K562 (cell line): ENCODE measurements at regions not wholly inside any gene's neighbourhood (a gene's known extent, or its start where the extent isn't known, plus 50 kb on each side); places are given as distances from the start of the nearest gene placed in this dataset.

ENCODE experiments used
- ATAC-seq: fragments of 200-7000 bp; cut with Tn5 transposase; 3 replicates; pipeline ENCODE4 v1.9.1; 2020; ENCODE audit warnings: moderate library complexity
- BruUV-seq: library from RNA; stranded (reverse); fragments of 400-500 nt; replicated peaks from 2 replicates; lab custom pipeline; 2021; lab: Mats Ljungman, UMichigan
- CTCF ChIA-PET: fragments of 300-600 bp; formaldehyde crosslinking; extraction: SDS; loops from one replicate; lab custom pipeline; 2021; ENCODE audit warnings: low intra/inter-chr PET ratio; lab: Yijun Ruan, JAX
- POLR2A ChIA-PET: fragments of 300-600, 350-650 bp; sonication (Branson Sonifier 250); formaldehyde crosslinking; extraction: SDS; loops from one replicate; lab custom pipeline; 2021; ENCODE audit warnings: antibody characterized with exemption, inconsistent platforms; lab: Yijun Ruan, JAX
- DNase-seq, 4 experiments: peaks; one replicate each; pipeline versions ENCODE4 v3.0.0 to v3.0.0-alpha.2; 2011 to 2018; ENCODE audit warnings: low spot score in 3 of 4, mixed read lengths in 3 of 4; ENCODE audit errors: extremely low read depth in 1 of 4
- FAIRE-seq: peaks from 2 replicates; lab custom pipeline; 2011; peaks lifted over from hg19 to GRCh38; lab: Jason Lieb, UNC
- H2AFZ ChIP-seq: 2 replicates; pipeline ENCODE4 v1.6.0; 2011; ENCODE audit warnings: low read depth, low read length, control low read depth, inconsistent platforms
- H3K27ac ChIP-seq: fragments of 200-600 bp; 3 replicates; pipeline ENCODE4 v1.8.0; 2011; ENCODE audit warnings: low read depth, mild to moderate bottlenecking, control low read depth, inconsistent platforms, low read length, moderate library complexity, mixed read lengths; ENCODE audit errors: extremely low read depth
- H3K27me3 ChIP-seq, 2 experiments: fragments of 300-600 bp in 1 of 2; 2 replicates in 1 of 2; 3 replicates in 1 of 2; pipeline versions ENCODE4 v1.6.0 to v1.8.0; 2011; ENCODE audit warnings: inconsistent platforms in 2 of 2, low read length in 2 of 2, mild to moderate bottlenecking in 1 of 2, mixed read lengths in 1 of 2, moderate library complexity in 1 of 2; ENCODE audit not compliant: control insufficient read depth in 2 of 2, insufficient read depth in 2 of 2
- H3K36me3 ChIP-seq: fragments of 300-600 bp; 3 replicates; pipeline ENCODE4 v1.8.0; 2011; ENCODE audit warnings: mild to moderate bottlenecking, low read length, inconsistent platforms; ENCODE audit not compliant: control insufficient read depth, insufficient read depth
- H3K4me1 ChIP-seq, 2 experiments: fragments of 200-600 bp in 1 of 2; replicated peaks in 1 of 2; 2 replicates in 1 of 2; 3 replicates in 1 of 2; pipeline versions ENCODE4 v1.5.1 to v1.8.0; 2011; ENCODE audit warnings: inconsistent platforms in 2 of 2, low read length in 2 of 2, mild to moderate bottlenecking in 1 of 2, mixed read lengths in 1 of 2, moderate library complexity in 1 of 2; ENCODE audit not compliant: control insufficient read depth in 2 of 2, insufficient read depth in 2 of 2
- H3K4me2 ChIP-seq: 2 replicates; pipeline ENCODE4 v1.6.1; 2011; ENCODE audit warnings: low read length, control low read depth, inconsistent platforms, mixed read lengths; ENCODE audit not compliant: insufficient read depth
- H3K4me3 ChIP-seq: fragments of 200-600 bp; sonication (generic), shearing (Covaris generic); 2 replicates; pipeline ENCODE4 v1.5.1; 2016; ENCODE audit warnings: control low read depth, inconsistent platforms
- H3K79me2 ChIP-seq: fragments of 200-600 bp; 3 replicates; pipeline ENCODE4 v1.8.0; 2011; ENCODE audit warnings: low read length, inconsistent platforms; ENCODE audit not compliant: control insufficient read depth, insufficient read depth
- H3K9ac ChIP-seq, 2 experiments: 2 replicates each; pipeline versions ENCODE4 v1.6.0 to v1.6.1; 2011; ENCODE audit warnings: low read depth in 2 of 2, low read length in 2 of 2, control low read depth in 1 of 2, inconsistent platforms in 1 of 2, mild to moderate bottlenecking in 1 of 2, mixed read lengths in 1 of 2; ENCODE audit not compliant: insufficient read depth in 1 of 2
- H3K9me1 ChIP-seq: one replicate; pipeline ENCODE4 v1.6.0; 2011; ENCODE audit warnings: inconsistent platforms, mild to moderate bottlenecking, low read length, moderate library complexity; ENCODE audit not compliant: control insufficient read depth, insufficient read depth
- H3K9me3 ChIP-seq: replicated peaks from 2 replicates; pipeline ENCODE4 v1.5.1; 2011; ENCODE audit warnings: low read depth, low read length, inconsistent platforms; ENCODE audit not compliant: control insufficient read depth, insufficient read depth
- H4K20me1 ChIP-seq: replicated peaks from 2 replicates; pipeline ENCODE4 v1.6.1; 2011; ENCODE audit warnings: low read length, inconsistent platforms, mixed read lengths; ENCODE audit not compliant: control insufficient read depth, insufficient read depth
- CREB3L1 ChIP-seq: fragments of 450-650 bp; IDR thresholded peaks from 2 replicates; pipeline ENCODE4 v1.6.1; 2014; ENCODE audit warnings: low read depth, mild to moderate bottlenecking, moderate library complexity, borderline replicate concordance
- NCOA6 ChIP-seq: fragments of 450-650 bp; IDR thresholded peaks from 2 replicates; pipeline ENCODE4 v1.6.1; 2017; ENCODE audit warnings: mild to moderate bottlenecking
- NFXL1 ChIP-seq: fragments of 450-650 bp; formaldehyde crosslinking; IDR thresholded peaks from 2 replicates; pipeline ENCODE4 v1.4.0; 2021; ENCODE audit warnings: mild to moderate bottlenecking
- SMARCC2 ChIP-seq: fragments of 450-650 bp; IDR thresholded peaks from 2 replicates; pipeline ENCODE4 v1.6.1; 2017; ENCODE audit warnings: antibody characterized with exemption, moderate library complexity, mild to moderate bottlenecking, low read depth
- ZNF212 ChIP-seq: fragments of 450-650 bp; formaldehyde crosslinking; IDR thresholded peaks from 2 replicates; pipeline ENCODE4 v1.4.0; 2020; ENCODE audit warnings: mild to moderate bottlenecking
- ZNF717 ChIP-seq: fragments of 250-450 bp; sonication (Bioruptor Pico); IDR thresholded peaks from 2 replicates; pipeline ENCODE4 v1.5.0; 2021
- WGBS: fragments of 100-300 bp; shearing (Covaris generic); methylation state at CpG from one replicate; pipeline ENCODE4 v1.1.6; 2016; ENCODE audit warnings: low coverage, mixed read lengths; ENCODE audit not compliant: insufficient coverage; ENCODE audit errors: missing lambda C conversion rate; 5-methylcytosine and 5-hydroxymethylcytosine counted together
- in situ Hi-C: fragments of 300-500 bp; cut with MboI; formaldehyde crosslinking; loops from 4 replicates; pipeline ENCODE4 v1.15.0; 2018; ENCODE audit warnings: inconsistent platforms, mixed read lengths
- intact Hi-C: fragments of 100-400 bp; cut with micrococcal nuclease; formaldehyde crosslinking; loops from 2 replicates; pipeline ENCODE4 v1.14.2; 2022
- TF ChIP-seq, protein P1 (sequence below): sonication (generic); formaldehyde crosslinking; IDR thresholded peaks from 2 replicates; pipeline ENCODE4 v1.9.0; 2022; ENCODE audit warnings: mild to moderate bottlenecking, missing genetic modification reagents

- DNase-seq (no peak), FAIRE-seq (no peak), ATAC-seq (no peak)
- no peaks in the 10 kb centered on the region for H4K20me1 ChIP-seq
- H3K9me3 ChIP-seq = no peaks in the 10 kb centered on the region
- ChIA-PET CTCF (no interaction called here), POLR2A (no interaction called here)
- H3K27me3 ChIP-seq = no peaks in the 10 kb centered on the region
- H3K4me2 ChIP-seq = no peak overlapping the region
- WGBS = 0% methylated on average over 3 of the region's 3 CpGs
- no peak for TF ChIP-seq CREB3L1
- TF ChIP-seq NCOA6 = no peak
- TF ChIP-seq ZNF212 = no peak
- TF ChIP-seq SMARCC2 = no peak
- no peak for TF ChIP-seq ZNF717 (CRISPR knock-in tag)
- TF ChIP-seq, protein P1, sequence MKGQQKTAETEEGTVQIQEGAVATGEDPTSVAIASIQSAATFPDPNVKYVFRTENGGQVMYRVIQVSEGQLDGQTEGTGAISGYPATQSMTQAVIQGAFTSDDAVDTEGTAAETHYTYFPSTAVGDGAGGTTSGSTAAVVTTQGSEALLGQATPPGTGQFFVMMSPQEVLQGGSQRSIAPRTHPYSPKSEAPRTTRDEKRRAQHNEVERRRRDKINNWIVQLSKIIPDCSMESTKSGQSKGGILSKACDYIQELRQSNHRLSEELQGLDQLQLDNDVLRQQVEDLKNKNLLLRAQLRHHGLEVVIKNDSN = no peak
- no peak for TF ChIP-seq NFXL1
- H2AFZ ChIP-seq = no peak overlapping the region
- intact Hi-C loops (no loop called here), in situ Hi-C loops (no loop called here)
- H3K27ac ChIP-seq = no peak overlapping the region
- no peaks in the 10 kb centered on the region for H3K79me2 ChIP-seq
- H3K4me3 ChIP-seq = no peak overlapping the region
- no peak overlapping the region for H3K9ac ChIP-seq
- no peaks in the 10 kb centered on the region for H3K9me1 ChIP-seq
- BruUV-seq = no TSS peak
- H3K4me1 ChIP-seq = no peaks in the 10 kb centered on the region
- H3K36me3 ChIP-seq = no peaks in the 10 kb centered on the region
These were observed 243.7 kb downstream of the TDRD15 start for GRCh38 chr2:21367421-21367820.
